GM12892 (cell line): ENCODE measurements at regions not wholly inside any gene's neighbourhood (a gene's known extent, or its start where the extent isn't known, plus 50 kb on each side); places are given as distances from the start of the nearest gene placed in this dataset.
A peak's percentile ranks its signal among the peaks of the same experiment; 100 is the strongest.

Source experiments
- DNase-seq: peaks from one replicate; pipeline ENCODE4 v3.0.0; 2011; ENCODE audit not compliant: insufficient read length
- FAIRE-seq: peaks from 2 replicates; lab custom pipeline; 2011; peaks lifted over from hg19 to GRCh38; lab: Jason Lieb, UNC
- POLR2A ChIP-seq: IDR thresholded peaks from 2 replicates; pipeline ENCODE4 v1.6.1; 2011; ENCODE audit warnings: low read depth, low read length, control low read depth
- POLR2AphosphoS5 ChIP-seq: IDR thresholded peaks from 2 replicates; pipeline ENCODE4 v1.6.1; 2011; ENCODE audit warnings: low read depth, low read length, control low read depth
- TAF1 ChIP-seq: IDR thresholded peaks from 2 replicates; pipeline ENCODE4 v1.6.1; 2011; ENCODE audit warnings: low read depth, mild to moderate bottlenecking, control low read depth, low read length, borderline replicate concordance

DNA sequence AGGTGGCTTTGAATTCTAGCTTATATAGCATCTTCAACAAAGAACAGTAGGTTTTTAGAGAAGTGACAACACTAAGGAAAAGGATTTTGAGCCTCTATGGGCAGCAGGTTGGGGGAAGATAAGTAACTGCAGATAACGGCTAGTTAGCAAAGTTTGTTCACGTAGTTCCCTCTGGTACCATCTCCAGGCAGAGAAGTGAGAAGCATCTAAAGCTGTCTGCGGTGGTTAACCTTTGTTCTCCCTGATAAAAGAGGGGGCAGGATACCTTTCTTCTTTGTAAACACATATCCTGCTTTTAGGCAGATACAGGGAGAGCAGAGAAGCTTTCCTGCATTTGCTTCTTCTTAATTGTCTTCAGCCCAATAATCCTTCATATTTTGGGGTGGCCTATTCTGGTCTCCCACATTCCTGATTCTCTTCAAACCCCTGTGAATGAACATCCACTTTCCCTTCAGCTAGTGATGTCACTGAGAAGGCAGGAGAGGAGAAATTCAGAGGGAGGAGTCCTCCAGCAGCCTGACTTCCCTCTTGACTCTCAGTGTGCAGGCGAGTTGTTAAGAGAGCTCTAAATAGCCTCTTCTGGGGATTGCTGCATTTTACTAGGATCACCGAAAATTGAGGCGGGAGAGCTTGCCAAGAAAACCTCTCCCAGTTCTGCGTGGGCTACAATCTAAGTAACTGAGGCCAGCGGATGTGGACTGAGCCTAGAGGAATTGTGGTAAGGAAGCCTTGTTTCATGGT is 393.7 kb upstream of the C2CD4B start:
- DNase-seq (no peak), FAIRE-seq (no peak)

DNA sequence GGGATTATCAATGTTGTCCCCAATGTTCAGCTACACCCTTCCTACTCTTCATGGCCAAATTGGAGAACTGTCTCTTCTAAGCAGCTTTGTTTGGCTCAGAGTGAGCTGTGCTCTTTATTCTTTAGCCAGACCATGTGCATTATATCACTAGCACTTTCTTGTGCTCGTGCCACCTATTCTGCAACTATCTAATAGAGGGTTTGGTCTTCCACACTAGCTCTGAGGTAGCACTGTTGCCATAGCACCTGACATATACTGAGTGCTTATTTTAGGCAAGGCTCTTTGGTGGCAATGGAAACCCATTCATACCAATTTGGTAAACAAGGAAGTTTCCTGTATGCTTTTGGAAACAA is 394.3 kb upstream of the C2CD4B start:
- TF ChIP-seq POLR2AphosphoS5 (no peak), TAF1 (no peak), POLR2A (no peak)
- DNase-seq (no peak), FAIRE-seq (peak; percentile 14)

More for the DNA sequence above, 393.7 kb upstream of the C2CD4B start:
- no peak for TF ChIP-seq POLR2A
- no peak for TF ChIP-seq POLR2AphosphoS5
- TF ChIP-seq TAF1: no peak

DNA sequence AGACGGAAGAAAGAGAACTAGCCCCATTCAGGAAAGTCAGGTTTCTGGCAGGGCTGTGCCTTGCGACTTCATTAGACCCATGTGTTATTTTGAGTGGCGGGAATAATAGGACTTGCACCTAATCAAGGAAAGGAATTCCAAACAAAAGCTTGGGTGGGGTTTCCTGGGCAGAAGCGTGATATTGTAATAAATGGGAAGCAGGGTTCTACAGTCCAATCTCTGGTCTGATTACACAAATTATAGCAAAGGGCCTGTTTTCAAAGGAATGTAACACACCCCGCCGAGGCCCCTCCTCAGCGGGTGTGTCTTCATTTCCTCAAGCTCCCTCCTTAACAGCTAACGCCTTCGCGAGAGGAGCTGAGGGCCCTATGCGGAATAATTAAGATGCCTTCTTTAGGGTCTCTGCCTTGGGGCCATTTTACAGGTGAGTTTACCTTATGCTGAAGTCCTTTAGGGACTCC is 396.0 kb upstream of the C2CD4B start:
- no peak for DNase-seq
- no peak for FAIRE-seq
- no peak for TF ChIP-seq TAF1
- no peak for TF ChIP-seq POLR2A
- TF ChIP-seq POLR2AphosphoS5: no peak

DNA sequence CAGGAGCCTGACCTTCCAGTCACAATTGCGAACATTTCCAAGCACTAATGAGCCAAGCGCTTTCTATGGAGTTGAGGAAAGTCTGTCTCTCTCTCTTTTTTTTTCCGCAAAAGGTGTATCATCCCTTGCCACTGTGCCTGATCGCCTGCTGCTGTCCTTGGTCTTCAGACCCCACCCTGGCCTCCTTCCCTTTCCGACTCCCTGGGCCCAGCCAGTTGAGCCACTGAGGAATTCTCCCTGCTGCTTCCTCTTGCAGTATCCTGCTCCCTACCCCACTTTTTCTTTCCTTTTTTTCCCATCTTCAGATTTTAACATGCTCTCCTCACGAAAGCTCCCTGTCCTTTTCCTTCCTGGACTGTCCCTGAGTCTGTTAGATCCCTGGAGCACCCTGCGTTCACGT is 396.5 kb upstream of the C2CD4B start:
- DNase-seq (no peak), FAIRE-seq (no peak)
- TF ChIP-seq POLR2AphosphoS5: no peak
- no peak for TF ChIP-seq POLR2A
- TF ChIP-seq TAF1: no peak

DNA sequence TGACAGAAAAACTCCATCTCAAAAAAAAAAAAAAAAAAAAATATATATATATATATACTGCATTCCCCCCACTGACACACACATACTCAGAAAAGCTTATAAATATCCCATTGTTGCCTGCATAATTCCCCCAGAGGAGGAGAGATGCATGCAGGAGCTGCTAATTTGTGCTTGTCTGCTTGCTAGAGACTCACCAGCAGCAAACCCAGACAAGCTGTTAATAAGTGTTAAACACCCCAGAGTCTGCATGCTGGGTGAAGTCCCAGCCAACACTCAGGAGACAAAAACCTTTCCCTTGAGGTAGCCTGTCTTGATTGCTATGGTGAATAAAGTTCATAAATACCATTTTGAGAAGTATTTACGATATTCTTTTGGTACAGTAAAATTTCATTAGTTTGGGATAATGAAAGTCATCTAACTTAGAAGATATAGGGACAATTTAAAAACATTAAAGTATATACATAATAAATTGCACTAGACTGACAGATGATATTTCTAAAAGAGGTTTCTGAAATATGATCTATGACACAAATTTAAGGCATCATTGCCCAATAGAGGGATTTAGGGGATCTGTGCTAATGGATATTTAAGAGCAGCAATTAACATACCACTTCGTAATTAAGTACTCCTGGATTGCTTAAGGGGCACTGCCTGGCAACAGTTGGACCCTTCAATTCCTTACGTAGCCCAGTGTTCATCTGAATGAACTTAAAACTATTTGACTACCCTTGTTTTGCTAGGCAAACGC is 400.0 kb upstream of the C2CD4B start:
- DNase-seq: no peak
- FAIRE-seq: no peak
- no peak for TF ChIP-seq POLR2AphosphoS5
- TF ChIP-seq TAF1: no peak
- no peak for TF ChIP-seq POLR2A

DNA sequence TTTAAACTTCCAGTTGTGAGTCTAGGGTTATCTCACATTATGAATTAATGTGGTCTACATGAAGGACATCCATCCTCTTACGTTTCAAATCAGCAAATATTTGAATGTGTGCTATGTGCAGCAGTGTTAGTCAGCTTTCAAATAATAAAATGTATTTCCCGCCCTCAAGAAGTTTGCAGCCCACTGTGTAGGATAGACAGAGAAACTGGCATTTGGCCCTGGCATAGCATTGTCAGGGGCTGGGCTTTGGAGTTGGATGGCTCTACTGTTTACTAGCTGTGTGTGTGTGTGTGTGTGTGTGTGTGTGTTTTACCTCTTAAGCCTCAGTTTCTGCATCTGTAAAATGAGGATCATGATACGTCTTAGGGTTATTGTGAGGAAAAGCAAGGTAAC is 400.5 kb upstream of the C2CD4B start:
- FAIRE-seq (no peak), DNase-seq (no peak)
- TF ChIP-seq POLR2A (no peak), TAF1 (no peak), POLR2AphosphoS5 (no peak)

DNA sequence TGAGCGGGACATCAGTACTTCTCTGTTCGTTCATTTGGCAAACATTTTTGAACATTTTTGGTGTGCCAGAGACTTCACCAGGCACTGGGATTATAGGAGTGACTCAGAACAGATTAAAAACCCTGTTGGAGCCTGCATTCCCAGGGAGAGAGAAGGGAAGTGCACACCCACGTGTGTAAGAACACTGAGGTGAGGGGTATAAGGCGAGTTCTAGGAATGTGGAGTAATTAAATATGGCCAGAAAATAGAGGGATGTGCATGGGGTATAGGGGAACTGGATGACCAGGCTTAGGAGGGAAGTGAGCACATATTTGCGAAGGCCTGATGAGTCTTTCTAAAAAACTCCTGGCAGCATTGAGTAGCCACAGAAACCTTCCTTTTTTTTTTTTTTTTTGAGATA is 401.2 kb upstream of the C2CD4B start:
- FAIRE-seq (no peak), DNase-seq (no peak)
- no peak for TF ChIP-seq POLR2A
- no peak for TF ChIP-seq POLR2AphosphoS5
- TF ChIP-seq TAF1: no peak

DNA sequence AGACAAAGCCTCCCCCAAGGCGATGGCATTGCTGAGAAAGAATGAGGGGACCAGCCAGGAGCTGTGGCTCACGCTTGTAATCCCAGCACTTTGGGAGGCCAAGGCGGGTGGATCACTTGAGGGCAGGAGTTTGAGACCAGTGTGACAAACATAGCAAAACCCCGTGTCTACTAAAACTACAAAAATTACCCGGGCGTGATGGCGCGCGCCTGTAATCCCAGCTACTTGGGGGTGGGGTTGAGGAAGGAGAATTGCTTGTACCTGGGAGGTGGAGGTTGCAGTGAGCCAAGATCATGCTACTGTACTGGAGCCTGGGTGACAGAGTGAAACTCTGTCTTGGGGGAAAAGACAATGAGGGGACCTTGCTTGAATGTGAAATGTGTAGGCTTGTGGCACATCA is 402.4 kb upstream of the C2CD4B start:
- FAIRE-seq: no peak
- no peak for TF ChIP-seq POLR2AphosphoS5
- no peak for TF ChIP-seq POLR2A
- TF ChIP-seq TAF1: no peak

DNA sequence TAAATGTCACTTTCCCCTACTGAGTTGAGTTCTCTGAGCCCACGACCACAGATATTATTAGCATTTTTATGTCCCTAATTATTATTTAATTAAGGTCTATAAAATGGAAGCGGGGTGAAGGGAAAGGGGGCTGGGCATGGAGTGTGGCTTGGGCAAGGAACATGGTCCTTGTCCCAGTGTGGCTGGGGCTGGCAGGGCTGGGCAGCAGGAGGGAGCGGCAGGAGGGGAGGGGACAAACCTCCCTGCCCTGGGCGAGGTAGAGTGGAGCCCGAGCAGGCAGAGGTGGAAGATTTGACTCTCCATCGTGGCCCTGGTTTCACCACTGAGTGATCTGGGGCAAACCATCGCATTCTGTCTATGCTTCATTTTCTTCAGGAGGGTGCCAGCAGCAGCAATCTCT is 402.9 kb upstream of the C2CD4B start:
- FAIRE-seq (no peak), DNase-seq (no peak)
- TF ChIP-seq POLR2AphosphoS5 (no peak), POLR2A (no peak), TAF1 (no peak)

More for the DNA sequence above, 402.4 kb upstream of the C2CD4B start:
- DNase-seq: no peak

DNA sequence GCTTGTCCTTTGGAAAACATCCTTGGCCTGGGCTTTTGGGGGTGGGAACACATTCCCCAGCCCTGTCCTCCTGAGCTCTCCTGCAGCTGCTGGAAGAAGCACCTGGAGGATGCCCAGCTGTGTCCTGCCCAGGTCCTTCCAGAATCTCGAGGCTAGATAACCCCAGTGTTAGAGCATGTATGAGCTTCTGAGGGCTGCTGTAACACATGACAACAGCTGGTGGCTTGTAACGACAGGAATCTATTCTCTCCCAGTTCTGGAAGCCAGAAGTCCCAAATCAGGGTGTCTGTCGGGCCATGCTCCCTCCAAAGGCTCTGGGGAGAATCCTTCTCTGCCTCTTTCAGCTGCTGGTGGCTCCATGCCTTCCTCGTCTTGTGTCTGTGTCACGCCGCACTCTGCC is 403.6 kb upstream of the C2CD4B start:
- no peak for TF ChIP-seq POLR2A
- no peak for TF ChIP-seq POLR2AphosphoS5
- TF ChIP-seq TAF1: no peak
- no peak for DNase-seq
- FAIRE-seq: no peak

DNA sequence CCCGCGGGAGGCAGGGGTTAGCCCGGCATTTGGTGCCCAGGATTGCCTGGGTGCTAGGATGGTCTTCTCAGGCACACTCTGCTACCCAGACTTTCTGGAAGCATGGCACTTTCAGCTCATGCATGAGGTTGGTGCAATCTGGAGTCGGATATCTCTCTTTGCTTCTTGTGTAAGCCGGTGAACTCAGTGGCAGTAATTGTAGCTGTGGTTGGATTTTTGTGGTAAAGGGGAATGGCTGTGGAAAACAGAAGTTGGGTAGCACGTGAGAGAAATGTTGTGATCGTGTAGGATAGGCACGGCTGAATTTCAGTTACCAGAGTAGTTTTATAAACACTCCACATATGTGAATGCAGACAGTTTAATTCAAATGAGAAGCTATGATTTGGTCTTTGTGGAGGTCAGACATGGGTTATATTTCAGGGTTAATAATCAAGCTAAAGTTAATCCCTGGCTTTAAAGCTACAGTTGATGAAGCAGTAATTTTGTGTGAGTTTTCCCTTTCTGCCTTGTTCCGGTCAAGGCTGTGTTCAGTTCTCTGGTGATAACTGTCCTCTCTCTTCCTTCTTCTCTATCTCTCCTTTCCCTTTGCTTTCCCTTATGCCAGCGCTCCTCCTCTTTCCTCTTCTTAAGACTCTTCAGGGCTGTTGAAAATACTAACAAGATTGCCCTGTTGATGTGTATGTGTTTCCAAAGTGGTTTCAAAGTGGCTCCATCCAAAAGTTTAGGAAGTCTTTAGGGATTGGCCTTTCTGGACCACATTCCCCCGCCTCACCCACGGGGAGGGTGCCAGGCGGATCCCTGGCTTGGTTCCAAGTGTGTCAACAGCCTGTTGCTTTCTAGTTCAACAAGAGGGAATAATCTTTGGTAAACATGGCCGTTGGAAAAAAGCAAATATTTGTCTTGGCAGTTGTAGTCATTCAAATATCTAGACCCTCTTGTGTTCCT is 404.6 kb upstream of the C2CD4B start:
- DNase-seq (no peak), FAIRE-seq (no peak)
- TF ChIP-seq POLR2AphosphoS5 (no peak), TAF1 (no peak), POLR2A (no peak)
